ENCODE measurements at regions not wholly inside any gene's neighbourhood (a gene's known extent, or its start where the extent isn't known, plus 50 kb on each side); places are given as distances from the start of the nearest gene placed in this dataset.
"Not testable (repeated sequence)": the region's sequence is repeated elsewhere in the genome, so short reads cannot be mapped to it uniquely, and the experiment has no call there.

DNA sequence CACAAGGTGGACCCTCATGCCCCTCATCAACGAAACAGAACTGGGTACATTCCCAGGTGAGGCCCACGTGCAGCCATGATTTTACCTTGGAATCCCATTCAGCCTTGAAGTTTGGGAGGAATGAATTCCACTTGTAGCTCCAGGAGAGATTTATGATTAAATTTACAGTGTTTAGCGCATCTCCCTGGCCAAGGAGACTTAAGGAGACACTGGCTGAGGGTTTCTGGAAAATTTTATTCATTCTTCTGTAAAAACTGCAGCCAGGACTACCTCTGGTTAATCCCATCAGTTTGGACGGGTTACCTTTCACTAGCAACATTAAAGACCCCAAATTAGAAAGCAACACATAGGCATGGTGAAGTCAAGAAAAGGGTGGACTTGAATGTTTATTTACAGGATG is 87.2 kb upstream of the SMURF2 start:
- Histone ChIP-seq H3K27ac (ENCODE audit: insufficient read depth in 1 of 2, low read depth in 1 of 2, low read length in 2 of 2, poor library complexity in 1 of 2, severe bottlenecking in 2 of 2) (no peak overlapping the region), H3K9me3 (ENCODE audit: control extremely low read depth in 1 of 5, control insufficient read depth in 4 of 5, insufficient read depth in 2 of 5, low read depth in 1 of 5, low read length in 4 of 5) (no peaks in the 10 kb centered on the region), H3K36me3 (ENCODE audit: control insufficient read depth in 4 of 4, insufficient read depth in 4 of 4, low read length in 3 of 4) (peaks cover 5 to 22% (median 13%) of the 10 kb centered on the region in 4 experiments), H3K4me1 (ENCODE audit: control extremely low read depth in 1 of 4, control insufficient read depth in 4 of 4, insufficient read depth in 4 of 4, low read length in 3 of 4) (no peaks in the 10 kb centered on the region), H3K4me3 (ENCODE audit: control insufficient read depth in 1 of 7, extremely low read depth in 1 of 7, insufficient read depth in 4 of 7, low read depth in 2 of 7, low read length in 6 of 7) (no peak overlapping the region), H3K27me3 (replicated peaks in 2 of 5; ENCODE audit: control insufficient read depth in 4 of 5, insufficient read depth in 5 of 5, low read length in 4 of 5) (no peaks in the 10 kb centered on the region)
- ChIA-PET CTCF (interaction anchor here (1.2 to 1.3 kb wide), 3 partner anchors 10 to 11 kb away, joined by 3 to 4 read pairs (median 4); no protein-coding TSS in a partner anchor), POLR2A (no interaction called here)
- 95% methylated on average over 2 of the region's 4 CpGs for WGBS (ENCODE audit: insufficient coverage)
- DNase-seq = no peak

DNA sequence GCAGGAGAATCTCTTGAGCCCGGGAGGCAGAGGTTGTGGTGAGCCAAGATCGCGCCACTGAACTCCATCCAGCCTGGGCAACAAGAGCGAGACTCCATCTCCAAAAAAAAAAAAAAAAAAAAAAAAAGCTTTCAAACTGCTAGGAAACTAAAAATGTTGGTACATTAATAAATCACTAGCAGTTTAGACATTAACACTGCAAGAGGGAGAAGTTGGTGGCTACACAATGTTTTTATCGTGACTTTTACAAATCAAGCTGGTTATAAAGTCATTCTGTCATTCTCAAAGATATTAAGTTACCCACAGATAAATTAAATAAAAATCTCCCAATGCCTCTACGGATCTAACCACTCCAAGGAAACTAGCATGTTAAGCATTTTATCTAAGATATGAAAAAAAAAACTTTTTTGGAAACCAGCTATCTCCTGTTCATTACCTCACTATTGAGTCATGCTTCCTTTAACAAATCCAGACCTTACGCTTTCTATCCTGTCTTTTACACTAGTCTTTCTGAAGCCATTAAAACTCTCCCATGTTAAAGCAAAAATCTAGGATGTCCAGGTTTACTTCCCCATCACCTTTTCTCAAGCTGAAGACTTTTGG is 85.9 kb upstream of the SMURF2 start:
- ChIA-PET POLR2A (interaction anchor here (0.7 kb wide), 1 partner anchor 30 kb away, joined by 3 read pairs; no protein-coding TSS in a partner anchor), CTCF (interaction anchor here (1.2 to 1.3 kb wide), 3 partner anchors 8 to 11 kb away, joined by 4 to 6 read pairs (median 4); no protein-coding TSS in a partner anchor)
- Histone ChIP-seq H3K27me3 (replicated peaks in 2 of 5; ENCODE audit: control insufficient read depth in 4 of 5, insufficient read depth in 5 of 5, low read length in 4 of 5) (no peaks in the 10 kb centered on the region), H3K36me3 (ENCODE audit: control insufficient read depth in 4 of 4, insufficient read depth in 4 of 4, low read length in 3 of 4) (peaks cover 3 to 18% (median 10%) of the 10 kb centered on the region in 4 experiments), H3K4me1 (ENCODE audit: control extremely low read depth in 1 of 4, control insufficient read depth in 4 of 4, insufficient read depth in 4 of 4, low read length in 3 of 4) (no peaks in the 10 kb centered on the region), H3K9me3 (ENCODE audit: control extremely low read depth in 1 of 5, control insufficient read depth in 4 of 5, insufficient read depth in 2 of 5, low read depth in 1 of 5, low read length in 4 of 5) (no peaks in the 10 kb centered on the region), H3K4me3 (ENCODE audit: control insufficient read depth in 1 of 7, extremely low read depth in 1 of 7, insufficient read depth in 4 of 7, low read depth in 2 of 7, low read length in 6 of 7) (no peak overlapping the region), H3K27ac (ENCODE audit: insufficient read depth in 1 of 2, low read depth in 1 of 2, low read length in 2 of 2, poor library complexity in 1 of 2, severe bottlenecking in 2 of 2) (no peak overlapping the region)
- WGBS (ENCODE audit: insufficient coverage) = 92% methylated on average over 4 of the region's 7 CpGs
- DNase-seq = peak in 1 of 3 donors; percentile 5

DNA sequence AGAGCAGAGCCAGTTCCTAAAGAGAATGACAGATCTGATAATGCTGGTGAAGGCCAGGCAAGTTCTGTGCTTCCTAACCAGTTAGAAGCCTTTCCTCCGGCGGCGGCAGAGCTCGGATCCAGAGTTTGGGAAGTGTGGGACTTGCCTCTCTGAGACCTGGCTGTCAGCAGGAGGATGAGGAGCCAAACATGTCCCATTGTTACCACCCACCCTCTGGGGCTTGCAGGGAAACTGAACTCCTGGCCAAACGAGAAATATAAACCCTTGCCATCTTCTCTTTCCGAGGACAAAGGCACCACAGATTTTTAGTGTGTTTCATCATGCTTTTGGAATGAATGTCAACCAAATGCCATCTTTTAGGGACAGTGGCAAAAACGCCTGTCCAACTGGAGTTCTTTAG is 80.2 kb upstream of the SMURF2 start:
- DNase-seq = no peak
- Histone ChIP-seq H3K27me3 (replicated peaks in 2 of 5; ENCODE audit: control insufficient read depth in 4 of 5, insufficient read depth in 5 of 5, low read length in 4 of 5) (no peaks in the 10 kb centered on the region), H3K9me3 (ENCODE audit: control extremely low read depth in 1 of 5, control insufficient read depth in 4 of 5, insufficient read depth in 2 of 5, low read depth in 1 of 5, low read length in 4 of 5) (no peaks in the 10 kb centered on the region), H3K4me1 (ENCODE audit: control extremely low read depth in 1 of 4, control insufficient read depth in 4 of 4, insufficient read depth in 4 of 4, low read length in 3 of 4) (peaks cover 0 to 9% (median 5%) of the 10 kb centered on the region in 4 experiments), H3K36me3 (ENCODE audit: control insufficient read depth in 4 of 4, insufficient read depth in 4 of 4, low read length in 3 of 4) (no peaks in the 10 kb centered on the region), H3K4me3 (ENCODE audit: control insufficient read depth in 1 of 7, extremely low read depth in 1 of 7, insufficient read depth in 4 of 7, low read depth in 2 of 7, low read length in 6 of 7) (no peak overlapping the region), H3K27ac (ENCODE audit: insufficient read depth in 1 of 2, low read depth in 1 of 2, low read length in 2 of 2, poor library complexity in 1 of 2, severe bottlenecking in 2 of 2) (no peak overlapping the region)
- 98% methylated on average over 7 of the region's 7 CpGs for WGBS (ENCODE audit: insufficient coverage)
- ChIA-PET POLR2A (no interaction called here), CTCF (no interaction called here)

DNA sequence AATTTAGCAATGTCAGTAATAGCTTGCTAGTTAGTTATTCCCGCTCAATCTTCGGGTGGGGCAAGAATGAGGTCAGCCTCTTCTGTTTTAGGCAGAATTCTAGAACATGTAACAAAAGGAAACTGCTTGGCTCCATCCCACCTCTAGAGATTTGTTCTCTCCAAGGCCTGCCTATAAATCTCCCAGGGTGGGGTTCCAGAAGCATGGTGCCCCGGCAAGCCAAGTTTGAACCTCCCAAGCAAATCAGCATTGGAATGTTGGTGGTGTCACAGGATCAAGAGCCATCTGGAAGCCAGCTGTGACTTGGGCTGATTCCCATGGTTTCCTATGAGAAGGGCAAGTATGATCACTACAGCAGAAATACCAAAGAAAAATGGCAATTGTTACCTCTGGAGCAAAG is 79.8 kb upstream of the SMURF2 start:
- H3K9me3 ChIP-seq (ENCODE audit: control extremely low read depth in 1 of 5, control insufficient read depth in 4 of 5, insufficient read depth in 2 of 5, low read depth in 1 of 5, low read length in 4 of 5); POLR2A ChIA-PET; H3K4me1 ChIP-seq (ENCODE audit: control extremely low read depth in 1 of 4, control insufficient read depth in 4 of 4, insufficient read depth in 4 of 4, low read length in 3 of 4); H3K4me3 ChIP-seq (ENCODE audit: control insufficient read depth in 1 of 7, extremely low read depth in 1 of 7, insufficient read depth in 4 of 7, low read depth in 2 of 7, low read length in 6 of 7); H3K27me3 ChIP-seq (replicated peaks in 2 of 5; ENCODE audit: control insufficient read depth in 4 of 5, insufficient read depth in 5 of 5, low read length in 4 of 5); H3K27ac ChIP-seq (ENCODE audit: insufficient read depth in 1 of 2, low read depth in 1 of 2, low read length in 2 of 2, poor library complexity in 1 of 2, severe bottlenecking in 2 of 2); DNase-seq; H3K36me3 ChIP-seq (ENCODE audit: control insufficient read depth in 4 of 4, insufficient read depth in 4 of 4, low read length in 3 of 4); CTCF ChIA-PET: not testable (repeated sequence)
- 97% methylated on average over 3 of the region's 3 CpGs for WGBS (ENCODE audit: insufficient coverage)

DNA sequence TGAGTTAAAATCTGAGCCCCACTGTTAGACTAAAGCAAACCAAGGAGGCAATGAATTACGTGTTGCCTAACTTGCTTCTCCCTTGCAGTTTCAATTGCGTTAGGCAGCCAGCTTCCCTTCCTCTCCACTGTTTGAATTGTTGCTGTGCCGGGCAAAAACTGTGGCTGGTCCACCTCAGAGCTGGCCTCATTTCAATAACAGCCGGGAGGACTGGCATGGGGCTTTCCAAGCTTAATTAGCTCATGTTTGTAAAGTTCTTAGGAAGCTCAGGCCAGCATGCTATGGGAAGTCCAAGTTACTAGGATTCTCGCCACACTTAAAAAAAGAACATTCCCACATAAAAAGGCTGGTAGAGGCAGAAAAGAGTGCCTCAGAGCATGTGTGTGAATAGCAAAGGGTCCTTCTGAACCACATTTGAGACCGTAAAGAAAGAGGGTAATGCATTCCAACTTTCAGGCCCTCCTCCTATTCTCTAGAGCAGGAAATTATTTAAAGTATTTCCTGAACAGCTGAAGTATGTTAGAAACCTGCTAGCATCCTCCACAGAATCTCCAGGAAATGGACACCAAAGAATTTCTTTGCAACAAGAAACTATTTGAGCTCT is 79.0 kb upstream of the SMURF2 start:
- Histone ChIP-seq H3K4me3 (ENCODE audit: control insufficient read depth in 1 of 7, extremely low read depth in 1 of 7, insufficient read depth in 4 of 7, low read depth in 2 of 7, low read length in 6 of 7) (no peak overlapping the region), H3K9me3 (ENCODE audit: control extremely low read depth in 1 of 5, control insufficient read depth in 4 of 5, insufficient read depth in 2 of 5, low read depth in 1 of 5, low read length in 4 of 5) (no peaks in the 10 kb centered on the region), H3K36me3 (ENCODE audit: control insufficient read depth in 4 of 4, insufficient read depth in 4 of 4, low read length in 3 of 4) (no peaks in the 10 kb centered on the region), H3K4me1 (ENCODE audit: control extremely low read depth in 1 of 4, control insufficient read depth in 4 of 4, insufficient read depth in 4 of 4, low read length in 3 of 4) (peaks cover 0 to 9% (median 5%) of the 10 kb centered on the region in 4 experiments), H3K27ac (ENCODE audit: insufficient read depth in 1 of 2, low read depth in 1 of 2, low read length in 2 of 2, poor library complexity in 1 of 2, severe bottlenecking in 2 of 2) (no peak overlapping the region), H3K27me3 (replicated peaks in 2 of 5; ENCODE audit: control insufficient read depth in 4 of 5, insufficient read depth in 5 of 5, low read length in 4 of 5) (no peaks in the 10 kb centered on the region)
- 81% methylated on average over 5 of the region's 6 CpGs for WGBS (ENCODE audit: insufficient coverage)
- ChIA-PET CTCF (no interaction called here), POLR2A (no interaction called here)
- no peak for DNase-seq

DNA sequence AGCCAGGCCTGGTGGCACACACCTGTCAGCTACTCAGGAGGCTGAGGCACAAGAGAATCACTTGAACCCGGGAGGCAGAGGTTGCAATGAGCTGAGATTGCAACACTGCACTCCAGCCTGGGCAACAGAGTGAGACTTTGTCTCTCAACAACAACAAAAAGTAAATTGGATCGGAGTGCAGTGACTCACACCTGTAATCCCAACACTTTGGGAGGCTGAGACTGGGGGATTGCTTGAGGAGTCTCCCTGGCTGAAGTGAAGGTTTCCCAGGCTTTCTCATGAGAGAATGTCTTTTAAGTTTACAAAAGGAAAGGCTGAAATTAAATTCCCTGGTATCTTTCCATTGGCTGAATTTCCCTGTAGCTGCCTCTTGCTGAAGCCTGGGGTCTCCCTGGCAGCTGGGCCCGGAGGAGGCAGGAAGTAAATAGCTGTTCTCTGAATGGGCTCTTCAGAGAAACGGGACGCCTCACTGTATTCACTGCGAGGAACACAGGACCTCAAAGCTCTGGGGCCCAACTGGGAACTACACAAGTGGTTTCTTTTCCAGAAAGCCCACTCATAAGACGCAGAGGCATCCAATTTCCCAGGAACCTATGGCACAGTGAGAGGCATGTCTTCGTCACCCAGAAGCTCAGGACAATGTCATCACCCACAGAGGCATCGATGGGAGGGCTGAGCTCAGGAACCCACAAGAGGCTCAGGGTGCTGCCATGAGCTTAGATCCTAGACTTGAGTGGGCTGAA is 77.4 kb upstream of the SMURF2 start:
- POLR2A ChIA-PET = interaction anchor here (0.6 kb wide), 1 partner anchor 108 kb away, joined by 6 read pairs; no protein-coding TSS in a partner anchor
- Histone ChIP-seq H3K27ac (ENCODE audit: insufficient read depth in 1 of 2, low read depth in 1 of 2, low read length in 2 of 2, poor library complexity in 1 of 2, severe bottlenecking in 2 of 2) (no peak overlapping the region), H3K4me1 (ENCODE audit: control extremely low read depth in 1 of 4, control insufficient read depth in 4 of 4, insufficient read depth in 4 of 4, low read length in 3 of 4) (peaks cover 0 to 9% (median 5%) of the 10 kb centered on the region in 4 experiments), H3K36me3 (ENCODE audit: control insufficient read depth in 4 of 4, insufficient read depth in 4 of 4, low read length in 3 of 4) (no peaks in the 10 kb centered on the region), H3K4me3 (ENCODE audit: control insufficient read depth in 1 of 7, extremely low read depth in 1 of 7, insufficient read depth in 4 of 7, low read depth in 2 of 7, low read length in 6 of 7) (no peak overlapping the region), H3K9me3 (ENCODE audit: control extremely low read depth in 1 of 5, control insufficient read depth in 4 of 5, insufficient read depth in 2 of 5, low read depth in 1 of 5, low read length in 4 of 5) (no peaks in the 10 kb centered on the region), H3K27me3 (replicated peaks in 2 of 5; ENCODE audit: control insufficient read depth in 4 of 5, insufficient read depth in 5 of 5, low read length in 4 of 5) (no peaks in the 10 kb centered on the region)
- no peak for DNase-seq
- CTCF ChIA-PET = interaction anchor here (0.9 to 1.2 kb wide), 5 partner anchors 9 to 320 kb away, joined by 3 to 5 read pairs (median 4); no protein-coding TSS in a partner anchor
- WGBS (ENCODE audit: insufficient coverage) = 92% methylated on average over 8 of the region's 9 CpGs

Measured in common myeloid progenitor, CD34-positive (primary cell).